ENCODE measurements at regions not wholly inside any gene's neighbourhood (a gene's known extent, or its start where the extent isn't known, plus 50 kb on each side); places are given as distances from the start of the nearest gene placed in this dataset.

DNA sequence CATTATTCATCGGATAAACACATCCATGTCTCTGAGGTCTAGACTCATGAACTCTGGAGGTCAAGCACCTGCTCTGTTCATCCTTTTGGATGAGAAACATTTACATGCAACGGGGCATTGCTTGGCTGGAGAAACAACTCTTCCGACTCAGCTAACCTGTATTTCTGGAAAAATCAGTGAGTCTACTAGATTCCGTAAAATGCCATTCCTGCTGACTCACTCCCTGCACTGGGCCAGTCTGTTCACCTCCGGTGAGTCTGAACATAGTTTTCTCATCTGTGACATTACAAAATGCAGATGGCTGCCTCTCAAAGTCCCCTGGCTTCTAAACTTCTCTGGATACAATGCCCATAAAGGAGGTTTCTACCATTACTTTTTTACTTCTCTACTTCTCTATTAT lies 185.7 kb upstream of the HS3ST1 start:
- ChIA-PET CTCF (ENCODE audit: low intra/inter-chr PET ratio) (no interaction called here), POLR2A (no interaction called here)
- H3K4me3 ChIP-seq, result no peak overlapping the region
- no peak overlapping the region for H3K9ac ChIP-seq (ENCODE audit: insufficient read depth in 1 of 2, low read depth in 2 of 2, low read length in 2 of 2)
- FAIRE-seq, result no peak
- 1% methylated on average over 5 of the region's 5 CpGs for WGBS (ENCODE audit: insufficient coverage, low coverage, missing lambda C conversion rate)
- no peak overlapping the region for H3K27ac ChIP-seq (ENCODE audit: extremely low read depth, low read depth, low read length)
- ATAC-seq, result no peak
- no peak overlapping the region for H3K4me2 ChIP-seq (ENCODE audit: insufficient read depth, low read length)
- no peaks in the 10 kb centered on the region for H3K9me3 ChIP-seq (replicated peaks; ENCODE audit: control insufficient read depth, insufficient read depth, low read depth, low read length)
- no peaks in the 10 kb centered on the region for H3K79me2 ChIP-seq (ENCODE audit: control insufficient read depth, insufficient read depth, low read length)
- H3K36me3 ChIP-seq (ENCODE audit: control insufficient read depth, insufficient read depth, low read length), result no peaks in the 10 kb centered on the region
- H3K9me1 ChIP-seq (ENCODE audit: control insufficient read depth, insufficient read depth, low read length), result no peaks in the 10 kb centered on the region
- intact Hi-C loops (cut with micrococcal nuclease) (no loop called here), in situ Hi-C loops (cut with MboI) (no loop called here)
- no peaks in the 10 kb centered on the region for H4K20me1 ChIP-seq (replicated peaks; ENCODE audit: control insufficient read depth, insufficient read depth, low read length)
- no peaks in the 10 kb centered on the region for H3K4me1 ChIP-seq (replicated peaks in 1 of 2; ENCODE audit: control insufficient read depth in 2 of 2, insufficient read depth in 2 of 2, low read length in 2 of 2)
- no peaks in the 10 kb centered on the region for H3K27me3 ChIP-seq (ENCODE audit: control insufficient read depth in 2 of 2, insufficient read depth in 2 of 2, low read length in 2 of 2)
- no peak for DNase-seq (ENCODE audit: extremely low read depth in 1 of 4, low spot score in 3 of 4)
- no peak overlapping the region for H2AFZ ChIP-seq (ENCODE audit: low read depth, low read length)
- TF ChIP-seq HMG20B (CRISPR knock-in tag; IDR thresholded peaks at IDR 0.05) (no peak), RBM39 (optimal IDR thresholded peaks at IDR 0.05; ENCODE audit: low read depth, low read length) (no peak), HEY1 (CRISPR knock-in tag; IDR thresholded peaks at IDR 0.05; ENCODE audit: borderline replicate concordance) (no peak), PPARD (CRISPR knock-in tag; IDR thresholded peaks at IDR 0.05) (no peak), COPS2 (conservative IDR thresholded peaks at IDR 0.05) (no peak), PTTG1 (tag; IDR thresholded peaks at IDR 0.05; ENCODE audit: low read depth) (no peak), CCAR2 (IDR thresholded peaks at IDR 0.05; ENCODE audit: low read depth, low read length) (no peak), ZBTB8A (IDR thresholded peaks at IDR 0.05; ENCODE audit: partially characterized antibody) (no peak), CBFA2T3 (IDR thresholded peaks at IDR 0.05) (no peak), ZNF124 (CRISPR knock-in tag; IDR thresholded peaks at IDR 0.05) (no peak), ZFX (CRISPR knock-in tag; IDR thresholded peaks at IDR 0.05) (no peak), SIRT6 (IDR thresholded peaks at IDR 0.05; ENCODE audit: low read depth, low read length) (no peak), SIX5 (IDR thresholded peaks at IDR 0.05; ENCODE audit: borderline replicate concordance in 1 of 2, insufficient read depth in 1 of 2, low read depth in 1 of 2, low read length in 2 of 2) (no peak), GATAD2A (IDR thresholded peaks at IDR 0.05) (no peak), ZNF780A (CRISPR knock-in tag; IDR thresholded peaks at IDR 0.05) (no peak)
- TF ChIP-seq, protein P1, sequence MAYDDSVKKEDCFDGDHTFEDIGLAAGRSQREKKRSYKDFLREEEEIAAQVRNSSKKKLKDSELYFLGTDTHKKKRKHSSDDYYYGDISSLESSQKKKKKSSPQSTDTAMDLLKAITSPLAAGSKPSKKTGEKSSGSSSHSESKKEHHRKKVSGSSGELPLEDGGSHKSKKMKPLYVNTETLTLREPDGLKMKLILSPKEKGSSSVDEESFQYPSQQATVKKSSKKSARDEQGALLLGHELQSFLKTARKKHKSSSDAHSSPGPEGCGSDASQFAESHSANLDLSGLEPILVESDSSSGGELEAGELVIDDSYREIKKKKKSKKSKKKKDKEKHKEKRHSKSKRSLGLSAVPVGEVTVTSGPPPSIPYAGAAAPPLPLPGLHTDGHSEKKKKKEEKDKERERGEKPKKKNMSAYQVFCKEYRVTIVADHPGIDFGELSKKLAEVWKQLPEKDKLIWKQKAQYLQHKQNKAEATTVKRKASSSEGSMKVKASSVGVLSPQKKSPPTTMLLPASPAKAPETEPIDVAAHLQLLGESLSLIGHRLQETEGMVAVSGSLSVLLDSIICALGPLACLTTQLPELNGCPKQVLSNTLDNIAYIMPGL (CRISPR knock-in tag; IDR thresholded peaks at IDR 0.05), result no peak
- TF ChIP-seq, protein P2, sequence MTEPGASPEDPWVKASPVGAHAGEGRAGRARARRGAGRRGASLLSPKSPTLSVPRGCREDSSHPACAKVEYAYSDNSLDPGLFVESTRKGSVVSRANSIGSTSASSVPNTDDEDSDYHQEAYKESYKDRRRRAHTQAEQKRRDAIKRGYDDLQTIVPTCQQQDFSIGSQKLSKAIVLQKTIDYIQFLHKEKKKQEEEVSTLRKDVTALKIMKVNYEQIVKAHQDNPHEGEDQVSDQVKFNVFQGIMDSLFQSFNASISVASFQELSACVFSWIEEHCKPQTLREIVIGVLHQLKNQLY (CRISPR knock-in tag; conservative IDR thresholded peaks at IDR 0.05), result no peak
- TF ChIP-seq, protein P3, sequence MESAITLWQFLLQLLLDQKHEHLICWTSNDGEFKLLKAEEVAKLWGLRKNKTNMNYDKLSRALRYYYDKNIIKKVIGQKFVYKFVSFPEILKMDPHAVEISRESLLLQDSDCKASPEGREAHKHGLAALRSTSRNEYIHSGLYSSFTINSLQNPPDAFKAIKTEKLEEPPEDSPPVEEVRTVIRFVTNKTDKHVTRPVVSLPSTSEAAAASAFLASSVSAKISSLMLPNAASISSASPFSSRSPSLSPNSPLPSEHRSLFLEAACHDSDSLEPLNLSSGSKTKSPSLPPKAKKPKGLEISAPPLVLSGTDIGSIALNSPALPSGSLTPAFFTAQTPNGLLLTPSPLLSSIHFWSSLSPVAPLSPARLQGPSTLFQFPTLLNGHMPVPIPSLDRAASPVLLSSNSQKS (CRISPR knock-in tag; IDR thresholded peaks at IDR 0.05), result no peak
- TF ChIP-seq, protein P4, sequence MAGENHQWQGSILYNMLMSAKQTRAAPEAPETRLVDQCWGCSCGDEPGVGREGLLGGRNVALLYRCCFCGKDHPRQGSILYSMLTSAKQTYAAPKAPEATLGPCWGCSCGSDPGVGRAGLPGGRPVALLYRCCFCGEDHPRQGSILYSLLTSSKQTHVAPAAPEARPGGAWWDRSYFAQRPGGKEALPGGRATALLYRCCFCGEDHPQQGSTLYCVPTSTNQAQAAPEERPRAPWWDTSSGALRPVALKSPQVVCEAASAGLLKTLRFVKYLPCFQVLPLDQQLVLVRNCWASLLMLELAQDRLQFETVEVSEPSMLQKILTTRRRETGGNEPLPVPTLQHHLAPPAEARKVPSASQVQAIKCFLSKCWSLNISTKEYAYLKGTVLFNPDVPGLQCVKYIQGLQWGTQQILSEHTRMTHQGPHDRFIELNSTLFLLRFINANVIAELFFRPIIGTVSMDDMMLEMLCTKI (IDR thresholded peaks at IDR 0.05; ENCODE audit: partially characterized antibody), result no peak
- BruUV-seq (replicated peaks), result no TSS peak

Data from K562 (cell line).